Right atrium auricular region (tissue), 2 donors: ENCODE measurements at regions not wholly inside any gene's neighbourhood (a gene's known extent, or its start where the extent isn't known, plus 50 kb on each side); places are given as distances from the start of the nearest gene placed in this dataset.
A peak's percentile ranks its signal among the peaks of the same experiment; 100 is the strongest.

Experiments
- DNase-seq: peaks from one replicate; pipeline ENCODE4 v3.0.0-alpha.2; 2019; ENCODE audit warnings: low spot score
- H3K27ac ChIP-seq, 2 donors: fragments of 200-600 bp; sonication (generic); 1 replicate in 1 of 2; 2 replicates in 1 of 2; pipeline ENCODE4 v1.5.1; 2016 to 2019
- H3K27me3 ChIP-seq, 2 donors: fragments of 200-600 bp; sonication (generic); one replicate each; pipeline versions ENCODE4 v1.5.1 to v1.6.0; 2017 to 2019
- H3K36me3 ChIP-seq: fragments of 200-600 bp; sonication (generic); one replicate; pipeline ENCODE4 v1.5.1; 2016
- H3K4me1 ChIP-seq, 2 donors: fragments of 200-600 bp; sonication (generic); one replicate each; pipeline versions ENCODE4 v1.5.1 to v1.6.0; 2017 to 2019
- H3K4me3 ChIP-seq, 2 donors: fragments of 200-600 bp; sonication (generic); 1 replicate in 1 of 2; 2 replicates in 1 of 2; pipeline ENCODE4 v1.5.1; 2017 to 2019; ENCODE audit warnings: mild to moderate bottlenecking in 1 of 2, moderate library complexity in 1 of 2
- H3K9me3 ChIP-seq, 2 donors: fragments of 200-600 bp; sonication (generic); one replicate each; pipeline ENCODE4 v1.5.1; 2019
- CTCF ChIP-seq, 2 donors: fragments of 200-600 bp; sonication (generic); IDR thresholded peaks; one replicate each; pipeline ENCODE4 v1.5.1; 2019; ENCODE audit warnings: antibody characterized with exemption in 2 of 2

GRCh38 chr7:36790311-36790787, 66.1 kb upstream of the AOAH start:
- DNase-seq: no peak
- Histone ChIP-seq H3K4me1 (no peaks in the 10 kb centered on the region), H3K36me3 (no peaks in the 10 kb centered on the region), H3K9me3 (no peaks in the 10 kb centered on the region), H3K27ac (no peak overlapping the region), H3K27me3 (no peaks in the 10 kb centered on the region), H3K4me3 (no peak overlapping the region)
- TF ChIP-seq CTCF (IDR thresholded peaks at IDR 0.05): no peak

GRCh38 chr7:36788825-36789470, 64.7 kb upstream of the AOAH start:
- H3K36me3 ChIP-seq: no peaks in the 10 kb centered on the region
- no peak overlapping the region for H3K27ac ChIP-seq
- H3K27me3 ChIP-seq: no peaks in the 10 kb centered on the region
- no peaks in the 10 kb centered on the region for H3K9me3 ChIP-seq
- H3K4me3 ChIP-seq: no peak overlapping the region
- TF ChIP-seq CTCF (IDR thresholded peaks at IDR 0.05): no peak
- no peaks in the 10 kb centered on the region for H3K4me1 ChIP-seq
- no peak for DNase-seq

DNA sequence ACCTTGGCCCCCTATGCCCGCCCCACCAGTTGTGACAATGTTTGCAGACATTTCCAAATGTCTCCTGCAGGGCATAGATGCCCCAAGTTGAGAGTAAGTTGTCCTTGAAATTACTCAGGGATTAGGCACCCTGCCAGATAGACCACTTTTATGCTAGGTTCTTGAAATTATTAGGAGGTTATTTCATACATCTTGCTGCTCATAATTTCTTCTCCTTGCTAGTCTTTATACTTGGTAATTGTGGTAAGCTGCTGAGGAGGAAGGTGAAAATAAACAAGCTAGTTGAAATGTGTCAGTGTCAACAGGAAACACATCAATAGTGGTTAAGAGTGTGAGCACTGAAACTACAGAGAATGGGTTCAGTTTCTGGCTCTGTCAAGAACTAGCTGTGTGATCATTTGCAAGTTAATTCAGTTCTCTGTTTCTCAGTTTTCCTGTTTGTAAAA, 63.7 kb upstream of the AOAH start:
- H3K27me3 ChIP-seq: no peaks in the 10 kb centered on the region
- H3K36me3 ChIP-seq: no peaks in the 10 kb centered on the region
- no peak overlapping the region for H3K27ac ChIP-seq
- DNase-seq: no peak
- no peak overlapping the region for H3K4me3 ChIP-seq
- H3K9me3 ChIP-seq: no peaks in the 10 kb centered on the region
- TF ChIP-seq CTCF (IDR thresholded peaks at IDR 0.05): no peak
- no peaks in the 10 kb centered on the region for H3K4me1 ChIP-seq

DNA sequence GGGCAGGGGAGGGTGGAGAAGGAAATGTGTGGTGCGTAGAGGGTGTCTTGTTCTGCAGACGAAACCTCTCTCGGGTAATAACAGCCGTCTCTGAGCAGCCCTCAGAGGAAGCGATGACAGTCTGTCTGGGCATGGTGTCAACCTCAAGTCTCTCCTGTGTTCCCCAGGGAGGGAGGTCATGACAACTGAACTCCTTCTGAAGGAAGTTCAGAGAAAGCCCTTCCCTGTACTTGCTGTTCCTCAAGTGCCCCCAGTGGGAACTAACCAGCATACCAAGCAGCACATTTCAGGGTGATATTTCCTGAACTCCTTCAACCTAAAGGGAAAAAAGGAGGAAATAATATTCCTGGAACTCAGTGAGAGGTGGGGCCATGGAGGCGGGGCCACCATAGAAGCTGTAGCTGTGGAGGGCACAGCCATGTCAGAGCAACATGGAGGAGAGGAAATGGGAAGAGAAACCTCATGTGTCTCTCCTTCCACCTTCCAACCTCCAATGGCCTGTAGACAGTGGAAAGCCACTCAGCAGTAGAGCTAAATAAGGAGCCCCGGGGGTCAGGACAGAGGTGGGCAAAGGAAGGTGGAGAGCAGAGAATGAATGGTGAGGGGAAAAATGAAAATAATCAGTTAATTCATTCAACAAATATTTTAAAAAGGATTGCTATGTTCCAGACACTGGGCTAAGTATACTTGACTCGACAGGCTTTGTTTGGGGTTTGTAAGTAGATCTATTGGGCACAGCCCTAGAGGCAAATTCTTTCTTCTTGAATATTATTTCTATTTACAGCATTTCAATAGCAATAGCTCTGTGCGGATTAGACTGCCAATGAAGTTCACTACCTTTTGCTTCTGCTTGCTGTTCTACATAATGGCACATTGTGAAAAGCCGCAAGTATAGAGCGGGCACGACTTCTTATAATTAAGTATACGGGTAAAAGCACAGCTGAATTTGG, 61.0 kb upstream of the AOAH start:
- Histone ChIP-seq H3K4me3 (no peak overlapping the region), H3K36me3 (no peaks in the 10 kb centered on the region), H3K4me1 (no peaks in the 10 kb centered on the region), H3K9me3 (no peaks in the 10 kb centered on the region), H3K27me3 (no peaks in the 10 kb centered on the region), H3K27ac (no peak overlapping the region)
- TF ChIP-seq CTCF (IDR thresholded peaks at IDR 0.05): no peak
- DNase-seq: peak; percentile 59

DNA sequence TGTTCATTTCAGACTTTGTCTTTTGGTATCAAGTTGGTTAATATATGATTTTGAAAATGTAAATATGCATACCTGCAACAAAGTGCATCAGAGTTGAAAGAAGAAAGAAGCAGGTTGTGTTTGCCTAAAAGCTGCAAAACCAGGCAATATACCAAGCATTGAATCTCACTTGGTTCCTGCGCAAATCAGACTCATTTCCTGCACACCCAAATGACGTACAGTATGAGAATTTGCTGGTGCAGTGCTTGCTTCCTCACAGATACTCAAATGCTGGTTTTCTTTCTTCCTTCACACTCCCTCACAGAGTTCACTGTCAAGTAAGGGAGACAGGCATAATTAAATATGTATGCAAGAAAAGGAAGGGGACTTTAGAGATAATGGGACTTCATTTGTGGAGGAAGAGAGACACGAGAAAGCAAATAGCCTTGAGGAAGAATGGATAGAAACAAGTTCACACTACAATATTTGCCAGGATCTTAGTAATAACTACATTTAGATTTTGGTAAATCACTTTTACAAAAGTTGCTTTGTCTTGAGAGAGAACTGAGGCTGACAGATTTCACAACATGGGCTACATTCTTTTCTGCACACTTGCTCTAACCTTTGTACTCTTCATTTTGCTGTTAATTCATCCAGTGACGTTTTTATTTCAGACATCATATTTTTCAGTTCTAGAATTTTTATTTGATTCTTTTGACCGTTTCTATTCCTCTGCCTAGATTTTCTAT, 56.9 kb upstream of the AOAH start:
- Histone ChIP-seq H3K27me3 (no peaks in the 10 kb centered on the region), H3K36me3 (no peaks in the 10 kb centered on the region), H3K4me1 (no peaks in the 10 kb centered on the region), H3K4me3 (no peak overlapping the region), H3K27ac (no peak overlapping the region), H3K9me3 (no peaks in the 10 kb centered on the region)
- DNase-seq: no peak
- TF ChIP-seq CTCF (IDR thresholded peaks at IDR 0.05): no peak
